Prostate gland (tissue), 2 donors: ENCODE measurements at regions not wholly inside any gene's neighbourhood (a gene's known extent, or its start where the extent isn't known, plus 50 kb on each side); places are given as distances from the start of the nearest gene placed in this dataset.

Source experiments
- DNase-seq: peaks from one replicate; pipeline ENCODE4 v3.0.0-alpha.2; 2019; ENCODE audit warnings: low spot score
- H3K27ac ChIP-seq, 2 donors: fragments of 200-600 bp; sonication (generic); 2 replicates each; pipeline ENCODE4 v1.5.1; 2017 to 2019
- H3K27me3 ChIP-seq: fragments of 200-600 bp; sonication (generic); replicated peaks from 2 replicates; pipeline ENCODE4 v1.5.1; 2019; ENCODE audit not compliant: insufficient read depth
- H3K36me3 ChIP-seq, 2 donors: fragments of 200-600 bp; sonication (generic); 1 replicate in 1 of 2; 2 replicates in 1 of 2; pipeline versions ENCODE4 v1.5.1 to v1.8.1; 2017 to 2019
- H3K4me1 ChIP-seq: fragments of 200-600 bp; sonication (generic); replicated peaks from 2 replicates; pipeline ENCODE4 v1.5.1; 2019
- H3K4me3 ChIP-seq, 2 donors: fragments of 200-600 bp; sonication (generic); 2 replicates each; pipeline ENCODE4 v1.5.1; 2017 to 2019
- H3K9me3 ChIP-seq: fragments of 200-600 bp; sonication (generic); 2 replicates; pipeline ENCODE4 v1.5.1; 2017
- CTCF ChIP-seq, 4 experiments: fragments of 200-600 bp in 2 of 4; fragments of 450-650 bp in 2 of 4; sonication (generic) in 2 of 4; IDR thresholded peaks; 1 replicate in 3 of 4; 2 replicates in 1 of 4; pipeline ENCODE4 v1.5.1; 2016 to 2019; ENCODE audit warnings: antibody characterized with exemption in 4 of 4, mild to moderate bottlenecking in 2 of 4, moderate library complexity in 2 of 4
- POLR2A ChIP-seq: fragments of 450-650 bp; IDR thresholded peaks from one replicate; pipeline ENCODE4 v1.6.1; 2016; ENCODE audit warnings: antibody characterized with exemption, mild to moderate bottlenecking
- POLR2AphosphoS5 ChIP-seq: sonication (generic); formaldehyde crosslinking; IDR thresholded peaks from one replicate; pipeline ENCODE4 v1.6.1; 2017; ENCODE audit warnings: antibody characterized with exemption
- WGBS: methylation state at CpG from one replicate; pipeline ENCODE4 v1.1.5; 2018; 5-methylcytosine and 5-hydroxymethylcytosine counted together
- intact Hi-C: fragments of 100-400 bp; cut with DNase I; formaldehyde crosslinking; loops from one replicate; pipeline ENCODE4 v1.14.2; 2022

DNA sequence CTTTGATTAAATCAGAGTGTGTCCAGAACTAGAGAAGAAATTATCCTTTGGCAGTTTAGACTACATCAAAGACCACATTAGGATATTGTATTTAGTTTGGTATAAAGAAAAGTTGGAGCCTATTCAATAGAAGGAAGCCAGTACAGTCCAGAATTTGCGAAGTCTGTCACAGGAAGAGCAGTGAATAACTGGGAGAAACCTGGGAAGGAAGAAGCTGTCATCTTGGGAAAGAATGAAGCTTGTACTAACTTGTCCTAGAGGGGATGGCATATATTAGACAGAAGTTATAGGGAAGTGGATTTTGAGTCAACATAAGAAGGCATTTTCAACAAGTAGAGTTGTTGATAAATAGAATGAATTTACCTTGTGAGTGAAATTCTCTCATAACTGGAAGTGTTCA is 386.7 kb downstream of the LRIG3 start:
- H3K36me3 ChIP-seq, result no peaks in the 10 kb centered on the region
- intact Hi-C loops, result loop anchor here (10.0 kb wide), 1 partner anchor 381 kb away; no protein-coding TSS in a partner anchor
- H3K4me3 ChIP-seq, result no peak overlapping the region
- no peaks in the 10 kb centered on the region for H3K9me3 ChIP-seq
- TF ChIP-seq POLR2AphosphoS5 (no peak), POLR2A (no peak), CTCF (IDR thresholded peaks at IDR 0.05) (no peak)
- no peak for DNase-seq
- H3K27me3 ChIP-seq, result no peaks in the 10 kb centered on the region
- no peaks in the 10 kb centered on the region for H3K4me1 ChIP-seq
- 20% methylated on average over 1 of the region's 1 CpG for WGBS
- H3K27ac ChIP-seq, result no peak overlapping the region

- DNase-seq, result no peak
- no peak overlapping the region for H3K27ac ChIP-seq
- no peaks in the 10 kb centered on the region for H3K27me3 ChIP-seq
- intact Hi-C loops, result loop anchor here (5.0 to 10.0 kb wide), 2 partner anchors 190 to 378 kb away; no protein-coding TSS in a partner anchor
- TF ChIP-seq POLR2AphosphoS5 (no peak), POLR2A (no peak), CTCF (IDR thresholded peaks at IDR 0.05) (no peak)
- WGBS, result 92% methylated on average over 5 of the region's 5 CpGs
- no peak overlapping the region for H3K4me3 ChIP-seq
- H3K36me3 ChIP-seq, result no peaks in the 10 kb centered on the region
- no peaks in the 10 kb centered on the region for H3K4me1 ChIP-seq
- no peaks in the 10 kb centered on the region for H3K9me3 ChIP-seq
Measured at GRCh38 chr12:58537278-58537677, 383.0 kb downstream of the LRIG3 start.

GRCh38 chr12:58539295-58539694 is 381.0 kb downstream of the LRIG3 start:
- no peak for DNase-seq
- 87% methylated on average over 4 of the region's 4 CpGs for WGBS
- TF ChIP-seq POLR2A (no peak), CTCF (IDR thresholded peaks at IDR 0.05) (no peak), POLR2AphosphoS5 (no peak)
- Histone ChIP-seq H3K36me3 (no peaks in the 10 kb centered on the region), H3K4me1 (no peaks in the 10 kb centered on the region), H3K27me3 (no peaks in the 10 kb centered on the region), H3K27ac (no peak overlapping the region), H3K9me3 (no peaks in the 10 kb centered on the region), H3K4me3 (no peak overlapping the region)
- intact Hi-C loops, result loop anchor here (5.0 to 10.0 kb wide), 2 partner anchors 192 to 376 kb away; no protein-coding TSS in a partner anchor

- Histone ChIP-seq H3K27ac (no peak overlapping the region), H3K27me3 (no peaks in the 10 kb centered on the region), H3K36me3 (no peaks in the 10 kb centered on the region), H3K9me3 (no peaks in the 10 kb centered on the region), H3K4me3 (no peak overlapping the region), H3K4me1 (no peaks in the 10 kb centered on the region)
- WGBS, result 20% methylated on average over 8 of the region's 8 CpGs
- peak; percentile 56 for DNase-seq
- TF ChIP-seq CTCF (IDR thresholded peaks at IDR 0.05) (peak; percentile 14 to 67 (median 56)), POLR2A (no peak)
- intact Hi-C loops, result loop anchor here (2.0 to 5.0 kb wide), 2 partner anchors 544 to 612 kb away; no protein-coding TSS in a partner anchor
Measured at GRCh38 chr12:58540480-58541299, 379.6 kb downstream of the LRIG3 start.

DNA sequence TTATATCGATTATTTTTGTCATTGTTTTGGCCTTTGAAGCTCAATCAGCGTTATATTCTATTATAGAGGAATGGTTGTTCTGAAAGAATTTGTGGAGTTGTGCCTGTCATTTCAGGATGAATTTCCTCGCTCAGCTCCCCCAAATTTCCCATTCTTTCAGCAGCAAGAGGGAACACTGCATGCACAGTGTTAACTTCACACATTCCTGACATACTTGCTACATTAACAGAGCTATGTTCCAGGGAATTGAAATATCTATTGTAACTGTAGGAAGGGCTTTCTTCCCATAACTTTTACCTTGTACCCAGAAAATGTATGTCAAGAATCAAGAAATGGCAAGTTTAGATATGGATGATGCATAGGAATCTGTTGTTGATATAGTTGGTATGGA is 379.0 kb downstream of the LRIG3 start:
- no peak for DNase-seq
- no peak for TF ChIP-seq CTCF (IDR thresholded peaks at IDR 0.05)
- no peak for TF ChIP-seq POLR2AphosphoS5
- no peak for TF ChIP-seq POLR2A
- Histone ChIP-seq H3K27ac (no peak overlapping the region), H3K4me1 (no peaks in the 10 kb centered on the region), H3K9me3 (no peaks in the 10 kb centered on the region), H3K4me3 (no peak overlapping the region), H3K27me3 (no peaks in the 10 kb centered on the region), H3K36me3 (no peaks in the 10 kb centered on the region)
- intact Hi-C loops, result loop anchor here (2.0 to 5.0 kb wide), 2 partner anchors 544 to 611 kb away; no protein-coding TSS in a partner anchor
- 90% methylated on average over 3 of the region's 3 CpGs for WGBS
